Mammary epithelial cell (primary cell): ENCODE measurements at regions not wholly inside any gene's neighbourhood (a gene's known extent, or its start where the extent isn't known, plus 50 kb on each side); places are given as distances from the start of the nearest gene placed in this dataset.

Source experiments
- EZH2 ChIP-seq: IDR thresholded peaks from 2 replicates; pipeline ENCODE4 v1.6.1; 2012; ENCODE audit warnings: low read length, inconsistent platforms, borderline replicate concordance
- TF ChIP-seq, protein P1 (sequence below), 2 donors: IDR thresholded peaks in 1 of 2; conservative IDR thresholded peaks in 1 of 2; 2 replicates each; pipeline ENCODE4 v1.5.1; 2011 to 2012; ENCODE audit warnings: inconsistent platforms in 2 of 2, low read length in 2 of 2, mild to moderate bottlenecking in 2 of 2, control low read depth in 1 of 2, low read depth in 1 of 2; ENCODE audit not compliant: insufficient read depth in 1 of 2; ENCODE audit errors: extremely low read depth in 1 of 2

DNA sequence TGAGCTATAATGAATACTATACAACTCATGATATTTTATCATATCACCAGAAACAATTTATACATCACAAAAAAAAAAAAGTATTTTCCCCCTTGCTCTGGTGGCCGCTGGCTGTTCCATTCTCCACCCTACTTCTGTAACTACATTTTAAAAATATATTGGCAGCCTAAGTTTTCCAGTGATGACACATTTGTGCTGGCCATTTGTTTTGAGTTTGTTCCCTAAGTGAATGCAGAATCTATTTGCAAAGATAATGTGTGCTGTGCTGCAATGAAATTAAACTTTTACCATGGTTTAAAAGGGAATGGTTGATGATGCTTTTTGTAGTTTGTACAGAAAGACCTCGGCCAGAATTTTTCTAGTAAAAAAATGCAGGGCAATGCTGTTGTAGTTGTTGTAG, 1092.8 kb downstream of the TMTC2 start:
- TF ChIP-seq, protein P1, sequence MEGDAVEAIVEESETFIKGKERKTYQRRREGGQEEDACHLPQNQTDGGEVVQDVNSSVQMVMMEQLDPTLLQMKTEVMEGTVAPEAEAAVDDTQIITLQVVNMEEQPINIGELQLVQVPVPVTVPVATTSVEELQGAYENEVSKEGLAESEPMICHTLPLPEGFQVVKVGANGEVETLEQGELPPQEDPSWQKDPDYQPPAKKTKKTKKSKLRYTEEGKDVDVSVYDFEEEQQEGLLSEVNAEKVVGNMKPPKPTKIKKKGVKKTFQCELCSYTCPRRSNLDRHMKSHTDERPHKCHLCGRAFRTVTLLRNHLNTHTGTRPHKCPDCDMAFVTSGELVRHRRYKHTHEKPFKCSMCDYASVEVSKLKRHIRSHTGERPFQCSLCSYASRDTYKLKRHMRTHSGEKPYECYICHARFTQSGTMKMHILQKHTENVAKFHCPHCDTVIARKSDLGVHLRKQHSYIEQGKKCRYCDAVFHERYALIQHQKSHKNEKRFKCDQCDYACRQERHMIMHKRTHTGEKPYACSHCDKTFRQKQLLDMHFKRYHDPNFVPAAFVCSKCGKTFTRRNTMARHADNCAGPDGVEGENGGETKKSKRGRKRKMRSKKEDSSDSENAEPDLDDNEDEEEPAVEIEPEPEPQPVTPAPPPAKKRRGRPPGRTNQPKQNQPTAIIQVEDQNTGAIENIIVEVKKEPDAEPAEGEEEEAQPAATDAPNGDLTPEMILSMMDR (conservative IDR thresholded peaks at IDR 0.05 in 1 of 2, IDR thresholded peaks at IDR 0.05 in 1 of 2; ENCODE audit: extremely low read depth in 1 of 2, insufficient read depth in 1 of 2, low read depth in 1 of 2, low read length in 2 of 2), result no peak
- TF ChIP-seq EZH2, result no peak
